HG03520 (cell line): ENCODE measurements at regions not wholly inside any gene's neighbourhood (a gene's known extent, or its start where the extent isn't known, plus 50 kb on each side); places are given as distances from the start of the nearest gene placed in this dataset.
"Not testable (repeated sequence)": the region's sequence is repeated elsewhere in the genome, so short reads cannot be mapped to it uniquely, and the experiment has no call there.

Source experiments
- ATAC-seq: cut with Tn5 transposase; IDR thresholded peaks from one replicate; pipeline ENCODE4 v1.9.1; 2021; ENCODE audit warnings: mild to moderate bottlenecking, moderate library complexity; ENCODE audit not compliant: unreplicated experiment

- no peak for ATAC-seq
These were observed 91.9 kb upstream of the NEURL1B start for GRCh38 chr5:172548981-172549687.

DNA sequence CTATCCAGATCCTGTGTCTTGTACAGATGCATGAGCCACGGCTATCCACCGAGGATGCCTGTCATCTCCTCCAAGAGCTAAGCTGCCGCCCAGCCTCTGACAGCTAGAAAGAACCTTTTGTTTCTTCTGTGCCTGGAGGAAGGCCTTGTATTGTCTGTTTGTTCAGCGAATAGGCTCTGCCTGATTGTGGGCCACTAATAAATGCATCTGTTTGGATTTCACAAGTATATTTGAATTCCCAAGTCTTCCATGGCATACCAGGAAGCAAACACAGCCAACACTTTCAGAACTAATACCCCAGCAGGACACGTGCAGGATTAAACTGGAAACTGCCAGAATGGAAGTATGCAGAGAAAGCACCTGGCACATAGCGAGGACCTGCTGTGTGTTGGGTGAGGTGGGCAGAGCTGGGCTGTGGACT is 92.7 kb upstream of the NEURL1B start:
- ATAC-seq, result no peak

DNA sequence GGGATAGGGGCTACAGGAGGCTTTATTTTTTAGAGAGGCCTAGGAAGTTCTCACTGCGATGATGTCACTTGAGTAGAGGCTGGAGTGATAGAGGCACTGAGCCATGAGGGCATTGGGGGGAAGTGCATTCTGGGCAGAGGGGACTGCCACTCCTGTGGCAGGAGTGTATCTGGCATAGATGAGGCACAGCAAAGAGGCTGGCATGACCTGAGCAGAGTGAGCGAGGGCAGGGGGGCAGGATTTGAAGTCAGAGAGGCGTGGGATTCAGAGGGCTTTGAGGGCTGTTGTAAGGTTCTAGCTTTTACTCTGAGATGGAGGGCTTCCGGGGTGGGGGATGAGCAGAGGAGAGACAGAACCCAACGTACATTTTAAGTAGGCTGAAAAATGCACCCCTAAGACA is 91.9 kb upstream of the SH3PXD2B start:
- ATAC-seq, result no peak

DNA sequence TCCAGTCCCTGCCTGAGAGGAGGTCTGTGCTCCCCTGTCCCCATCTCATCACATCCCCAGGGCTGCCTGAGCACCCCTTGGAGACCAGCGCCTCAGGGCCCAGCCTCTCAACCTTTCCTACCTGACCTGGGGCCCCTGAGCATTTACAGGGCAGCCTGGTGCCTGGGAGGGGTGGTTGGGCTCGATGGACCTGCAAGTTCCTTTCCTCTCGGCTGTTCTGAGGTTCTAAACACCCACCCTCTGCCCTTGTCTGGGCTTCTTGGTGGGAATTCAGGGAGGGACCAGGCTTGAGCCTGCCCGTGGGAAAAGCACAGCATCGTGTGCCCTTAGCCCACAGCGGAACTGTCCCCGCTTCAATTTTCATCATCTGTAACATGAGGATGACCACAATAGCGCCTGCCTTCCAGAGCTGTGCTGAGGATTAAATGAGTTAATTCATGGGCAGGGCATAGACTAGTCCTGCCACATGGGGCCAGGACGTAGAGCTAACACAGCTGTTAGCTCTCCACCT is 91.0 kb upstream of the SH3PXD2B start:
- ATAC-seq, result no peak

GRCh38 chr5:172544371-172545095 is 90.2 kb upstream of the SH3PXD2B start:
- no peak for ATAC-seq

- ATAC-seq, result no peak
These were observed 89.4 kb upstream of the SH3PXD2B start for GRCh38 chr5:172543484-172544298.

DNA sequence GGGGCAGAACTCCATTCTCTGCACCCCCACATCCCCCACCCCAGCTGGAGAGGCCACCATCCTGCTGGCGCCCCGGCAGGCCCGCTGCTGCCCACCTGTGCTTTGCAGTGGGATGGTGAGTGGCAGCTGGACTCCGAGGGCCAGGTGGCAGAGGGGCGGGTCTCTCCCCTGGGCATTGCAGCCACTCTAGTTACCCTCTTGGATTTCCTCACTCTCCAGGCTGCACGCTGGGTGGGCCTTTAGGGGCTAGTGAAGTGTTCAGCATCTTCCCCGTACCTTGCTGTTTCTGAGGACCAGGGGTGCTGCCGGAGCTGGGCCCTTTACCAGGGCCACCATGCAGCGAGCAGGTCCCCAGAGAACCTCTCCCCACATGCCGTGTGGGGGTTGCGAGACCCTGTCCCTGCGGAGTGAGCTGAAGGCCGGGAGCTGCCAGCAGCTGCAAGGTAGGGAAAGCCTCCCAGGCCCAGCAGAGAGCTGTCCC is 88.4 kb upstream of the SH3PXD2B start:
- no peak for ATAC-seq

- ATAC-seq, result no peak
These were observed 87.4 kb upstream of the SH3PXD2B start for GRCh38 chr5:172541773-172542136.

- ATAC-seq, result no peak
These were observed 86.9 kb upstream of the SH3PXD2B start for GRCh38 chr5:172541099-172541772.

GRCh38 chr5:172540099-172540870 is 86.0 kb upstream of the SH3PXD2B start:
- no peak for ATAC-seq

GRCh38 chr5:172535108-172535445 is 80.8 kb upstream of the SH3PXD2B start:
- ATAC-seq, result no peak

GRCh38 chr5:172534229-172535107 is 80.1 kb upstream of the SH3PXD2B start:
- no peak for ATAC-seq

DNA sequence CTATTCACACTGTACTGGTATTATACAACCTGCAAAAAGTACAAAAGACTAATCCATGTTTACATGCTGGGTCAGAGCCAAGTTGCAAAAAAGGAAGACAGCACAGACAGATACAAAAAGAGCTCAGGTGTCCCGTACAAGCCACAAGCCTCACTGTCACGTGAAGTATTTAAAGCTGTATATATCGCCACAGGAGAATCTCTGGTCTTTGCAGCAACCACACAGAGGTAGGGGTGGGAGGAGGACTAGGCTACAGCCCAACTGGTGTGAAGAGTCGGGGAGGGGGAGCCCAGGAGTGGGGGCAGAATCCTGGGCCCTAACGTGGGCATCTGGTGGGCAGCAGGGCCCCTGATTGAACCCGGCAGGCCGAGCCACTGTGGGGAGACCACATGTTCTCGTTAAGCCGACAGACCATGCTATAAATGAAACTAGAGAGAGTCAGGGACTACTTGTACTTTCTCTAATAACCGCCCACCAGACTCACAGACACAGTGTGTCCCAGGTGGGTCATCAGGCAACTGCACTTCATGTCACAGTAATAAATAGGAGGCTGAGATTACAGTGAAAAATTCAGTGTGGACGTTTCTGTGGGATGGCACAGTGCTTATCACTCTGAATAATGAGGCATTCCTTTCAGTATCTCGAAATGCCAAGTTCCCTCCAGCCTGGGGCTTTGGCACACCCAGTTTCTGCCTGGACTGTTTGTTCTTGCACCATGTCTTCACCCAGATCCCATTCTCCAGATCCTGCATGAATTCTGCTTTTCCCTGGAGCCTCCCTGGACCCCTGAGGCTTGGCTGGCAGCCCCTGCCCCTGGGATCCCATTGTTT is 79.3 kb upstream of the SH3PXD2B start:
- ATAC-seq, result peak; percentile 46

DNA sequence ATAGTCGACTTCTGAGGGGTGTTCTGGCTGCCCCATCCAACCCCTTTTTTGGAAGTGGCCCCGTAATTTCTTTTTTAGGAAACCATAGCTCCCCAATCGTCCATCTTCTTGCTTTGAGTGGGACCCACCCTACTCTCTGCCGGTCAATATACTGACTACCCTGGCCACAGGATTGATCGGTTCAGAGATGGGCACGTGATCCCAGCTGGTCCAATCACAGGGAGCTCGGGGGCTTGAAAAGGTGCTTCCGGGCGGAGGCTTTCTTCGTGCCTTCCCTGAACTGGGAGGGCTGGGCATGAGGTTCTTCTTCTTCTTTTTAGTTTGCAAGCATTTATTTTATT is 78.7 kb upstream of the SH3PXD2B start:
- no peak for ATAC-seq

- ATAC-seq, result not testable (repeated sequence)
These were observed 78.1 kb upstream of the SH3PXD2B start for GRCh38 chr5:172532439-172532838.

DNA sequence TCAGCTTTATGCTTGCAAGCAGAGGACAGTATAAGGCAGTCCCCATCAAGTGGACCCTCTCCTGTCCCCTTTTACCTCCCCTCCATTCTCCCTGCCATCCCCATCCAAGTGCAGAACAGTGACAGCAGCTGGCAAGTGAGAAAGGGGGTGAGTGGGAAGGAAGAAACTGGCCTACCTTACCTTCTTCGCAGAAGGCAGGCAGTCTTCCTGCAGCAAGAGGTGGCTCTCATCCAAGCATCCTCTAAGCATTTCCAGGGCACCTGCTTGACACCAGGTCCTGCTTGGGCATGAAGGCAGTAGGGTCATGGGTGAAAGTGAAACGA is 77.3 kb upstream of the SH3PXD2B start:
- ATAC-seq, result no peak

GRCh38 chr5:172530878-172531703 is 76.8 kb upstream of the SH3PXD2B start:
- ATAC-seq, result no peak

DNA sequence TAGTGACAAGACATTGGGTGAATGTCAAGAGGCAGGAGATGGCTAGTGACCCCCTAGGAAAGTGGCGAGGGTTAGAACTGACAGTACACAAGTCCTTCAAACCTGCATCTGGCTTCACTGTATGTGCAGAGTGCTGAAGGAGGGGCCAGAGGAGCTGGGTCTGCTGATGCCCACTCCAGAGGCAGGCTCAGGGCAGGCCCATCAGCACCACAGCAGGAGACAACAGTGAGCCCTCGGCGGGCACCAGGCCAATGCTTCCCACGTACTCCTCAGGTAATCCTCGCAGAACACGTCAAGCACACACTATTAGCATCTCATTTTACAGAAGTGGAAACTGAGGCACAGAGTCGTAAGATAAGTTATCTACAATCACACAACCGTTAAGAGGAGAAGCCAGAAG is 76.1 kb upstream of the SH3PXD2B start:
- no peak for ATAC-seq
